Stimulated activated CD4-positive, alpha-beta T cell treated with anti-CD3 and anti-CD28 coated beads, TNF-alpha, amount 100 ng/mL, for 24 hours (primary cell): ENCODE measurements at regions not wholly inside any gene's neighbourhood (a gene's known extent, or its start where the extent isn't known, plus 50 kb on each side); places are given as distances from the start of the nearest gene placed in this dataset.
"Not testable (repeated sequence)": the region's sequence is repeated elsewhere in the genome, so short reads cannot be mapped to it uniquely, and the experiment has no call there.

Experiments used
- DNase-seq, 3 experiments: peaks; one replicate each; pipeline ENCODE4 v3.0.0-alpha.2; 2020; ENCODE audit warnings: low read depth in 3 of 3

DNA sequence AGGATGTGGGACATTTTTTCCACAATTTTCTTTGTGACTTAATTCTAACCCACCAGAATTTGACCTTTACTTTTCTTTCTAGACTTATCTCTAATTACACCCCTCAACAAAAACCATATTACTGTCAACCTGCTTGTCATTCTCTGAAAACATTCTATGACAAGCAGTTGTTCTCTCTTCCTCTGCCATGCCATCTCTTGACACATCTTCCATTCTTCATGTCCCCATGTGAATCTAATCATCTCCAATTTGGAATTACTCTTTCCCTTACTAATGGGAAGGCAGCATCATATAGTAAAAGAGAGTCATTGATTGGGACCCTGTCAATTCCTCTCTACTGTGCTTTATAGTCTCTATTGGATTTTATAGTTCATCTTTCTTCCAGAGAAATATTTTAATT is 61.3 kb upstream of the P2RY1 start:
- DNase-seq: no peak

DNA sequence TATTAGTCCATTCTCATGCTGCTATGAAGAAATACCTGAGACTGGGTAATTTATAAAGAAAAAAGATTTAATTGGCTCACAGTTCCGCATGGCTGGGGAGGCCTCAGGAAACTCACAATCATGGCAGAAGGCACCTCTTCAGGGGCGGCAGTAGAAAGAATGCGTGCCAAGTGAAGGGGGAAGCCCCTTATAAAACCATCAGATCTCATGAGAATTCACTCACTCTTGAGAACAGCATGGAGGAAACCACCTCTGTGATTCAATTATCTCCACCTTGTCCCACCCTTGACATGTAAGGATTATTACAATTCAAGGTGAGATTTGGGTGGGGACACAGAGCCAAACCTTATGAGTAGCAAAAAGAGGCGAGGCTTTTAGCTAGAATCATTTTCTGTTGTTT is 60.7 kb upstream of the P2RY1 start:
- not testable (repeated sequence) for DNase-seq

DNA sequence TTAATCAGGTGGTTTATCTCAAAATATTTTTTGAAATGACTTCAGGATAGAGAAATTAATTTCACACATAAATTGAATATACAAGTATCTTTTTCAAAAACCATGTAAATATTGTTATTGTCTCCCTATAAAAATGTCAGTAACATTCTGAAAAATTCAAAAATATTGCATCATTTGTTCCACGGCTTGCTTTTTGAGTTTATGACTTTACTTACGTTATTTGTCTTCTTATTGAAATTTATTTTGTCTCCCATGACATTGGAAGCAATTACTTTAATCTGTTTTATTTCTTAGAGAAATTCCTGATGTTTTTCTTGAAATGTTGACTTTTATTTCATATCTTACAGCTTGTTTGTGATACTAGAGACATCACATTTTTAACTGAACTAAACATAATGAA is 56.9 kb upstream of the P2RY1 start:
- no peak for DNase-seq

DNA sequence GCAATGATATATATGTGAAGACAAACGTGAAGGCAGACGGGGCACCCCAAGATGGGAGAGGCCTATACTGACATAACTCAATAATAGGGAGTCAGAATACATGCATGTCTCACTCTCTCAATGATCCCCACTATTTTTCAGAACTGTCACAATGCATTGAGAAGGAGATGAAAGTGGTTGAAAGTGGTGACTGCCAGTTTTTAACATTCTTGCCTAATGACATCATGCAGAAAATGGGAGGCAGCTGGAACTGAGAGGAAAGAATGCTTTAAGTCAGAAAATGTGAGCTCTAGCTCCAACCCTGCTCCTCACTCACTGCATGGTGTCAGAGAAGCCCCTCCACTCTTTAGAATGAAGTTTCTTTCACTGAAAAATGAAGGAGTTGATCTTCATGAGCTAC is 55.3 kb upstream of the P2RY1 start:
- DNase-seq: no peak

DNA sequence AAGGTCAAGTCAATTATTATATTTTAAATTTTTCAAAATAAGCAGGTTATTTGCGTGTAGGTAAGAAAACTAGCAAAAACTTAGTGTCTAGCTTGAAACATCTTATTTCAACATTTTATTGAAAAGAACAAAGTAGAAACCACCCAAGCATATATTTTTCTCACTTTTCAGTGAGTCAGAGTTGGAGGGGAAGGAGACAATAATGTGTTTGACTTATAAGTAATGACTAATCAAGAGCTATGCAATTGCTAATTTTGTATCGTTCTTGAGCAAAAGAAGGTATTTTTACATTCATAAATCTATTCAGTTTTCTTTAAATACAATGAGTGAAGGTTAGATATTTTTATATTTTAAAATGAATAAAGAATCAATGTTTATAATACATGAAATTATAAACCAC is 54.4 kb upstream of the P2RY1 start:
- DNase-seq: no peak

DNA sequence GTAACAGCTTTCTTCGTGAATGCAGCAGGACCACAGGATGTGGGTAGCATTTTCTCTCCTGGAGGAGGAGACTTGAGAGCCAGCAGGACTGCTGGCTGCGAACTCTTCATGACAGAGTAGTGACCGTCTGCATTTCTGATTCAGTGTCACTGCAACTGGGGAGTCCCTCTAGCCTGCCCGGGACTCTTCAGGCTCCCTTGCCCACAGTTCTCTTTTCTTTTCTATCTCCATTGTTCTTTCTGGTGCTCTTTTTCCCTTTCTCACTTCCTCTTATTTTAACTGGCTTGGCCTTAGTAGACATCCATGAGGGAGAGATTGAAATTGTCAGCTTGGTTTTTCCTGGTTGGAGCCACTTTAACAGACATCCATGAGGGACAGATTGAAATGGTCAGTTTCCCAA is 49.9 kb upstream of the P2RY1 start:
- no peak for DNase-seq
